ENCODE measurements at regions not wholly inside any gene's neighbourhood (a gene's known extent, or its start where the extent isn't known, plus 50 kb on each side); places are given as distances from the start of the nearest gene placed in this dataset.

- no peak for DNase-seq
- H3K4me3 ChIP-seq (replicated peaks in 1 of 3; ENCODE audit: low read depth in 2 of 3, low read length in 3 of 3) = no peak overlapping the region
- intact Hi-C loops (cut with micrococcal nuclease) = no loop called here
- no peaks in the 10 kb centered on the region for H4K20me1 ChIP-seq (ENCODE audit: insufficient read depth, low read length)
- no peak overlapping the region for H3K27ac ChIP-seq (ENCODE audit: low read depth in 1 of 2, low read length in 2 of 2)
- H3K4me2 ChIP-seq (replicated peaks; ENCODE audit: extremely low read depth, low read length, poor library complexity, severe bottlenecking) = no peak overlapping the region
- no peak overlapping the region for H3K4me3 Mint-ChIP-seq
- H3K4me1 Mint-ChIP-seq = no peaks in the 10 kb centered on the region
- H3K27me3 Mint-ChIP-seq (ENCODE audit: low read depth in 3 of 3) = peaks cover 8 to 24% (median 19%) of the 10 kb centered on the region in 3 donors
- WGBS (ENCODE audit: insufficient coverage) = 92% methylated on average over 14 of the region's 17 CpGs
- H3K27me3 ChIP-seq (ENCODE audit: control insufficient read depth in 2 of 2, insufficient read depth in 2 of 2, low read length in 2 of 2) = no peaks in the 10 kb centered on the region
- TF ChIP-seq CTCF (IDR thresholded peaks at IDR 0.05) = no peak
- H3K9me3 ChIP-seq (replicated peaks in 1 of 2; ENCODE audit: control insufficient read depth in 1 of 2, insufficient read depth in 1 of 2, low read length in 2 of 2) = peaks cover 16 to 26% of the 10 kb centered on the region in 2 donors
- H3K36me3 Mint-ChIP-seq = no peaks in the 10 kb centered on the region
- no peaks in the 10 kb centered on the region for H3K79me2 ChIP-seq (ENCODE audit: insufficient read depth, low read length)
- H3K9me3 Mint-ChIP-seq = peaks cover 5 to 22% (median 16%) of the 10 kb centered on the region in 7 donors
- H3K36me3 ChIP-seq (replicated peaks in 1 of 2; ENCODE audit: control insufficient read depth in 1 of 2, insufficient read depth in 2 of 2, low read length in 2 of 2) = no peaks in the 10 kb centered on the region
- no peak overlapping the region for H2AFZ ChIP-seq (ENCODE audit: insufficient read depth, low read depth, low read length, poor library complexity, severe bottlenecking)
- no peaks in the 10 kb centered on the region for H3K4me1 ChIP-seq (ENCODE audit: control insufficient read depth in 1 of 2, insufficient read depth in 2 of 2, low read length in 2 of 2)
- no peak overlapping the region for H3K9ac ChIP-seq (ENCODE audit: insufficient read depth, low read length, poor library complexity, severe bottlenecking)
- no peak overlapping the region for H3K27ac Mint-ChIP-seq
Observed at GRCh38 chr2:239774933-239775622, 250.1 kb downstream of the NDUFA10 start.

DNA sequence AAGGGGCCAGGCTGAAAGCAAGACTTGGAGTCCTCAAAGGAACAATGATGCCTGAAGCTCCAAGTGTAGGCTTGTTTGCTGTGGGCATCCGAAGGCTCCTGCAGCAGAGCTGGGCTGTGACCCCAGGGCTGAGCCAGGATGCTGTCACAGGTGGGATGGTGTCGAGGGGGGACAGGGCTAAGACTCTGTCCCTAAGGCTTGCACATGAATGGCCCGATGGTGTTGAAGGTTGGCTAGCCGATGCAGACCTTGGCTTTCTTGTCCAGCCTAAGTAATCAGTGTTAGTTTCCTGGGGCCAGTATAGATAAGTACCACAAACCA is 251.0 kb downstream of the NDUFA10 start:
- Histone ChIP-seq H3K4me3 (replicated peaks in 1 of 3; ENCODE audit: low read depth in 2 of 3, low read length in 3 of 3) (no peak overlapping the region), H3K9me3 (replicated peaks in 1 of 2; ENCODE audit: control insufficient read depth in 1 of 2, insufficient read depth in 1 of 2, low read length in 2 of 2) (peaks cover 16 to 22% of the 10 kb centered on the region in 2 donors), H2AFZ (ENCODE audit: insufficient read depth, low read depth, low read length, poor library complexity, severe bottlenecking) (no peak overlapping the region), H3K4me2 (replicated peaks; ENCODE audit: extremely low read depth, low read length, poor library complexity, severe bottlenecking) (no peak overlapping the region), H3K27me3 (ENCODE audit: control insufficient read depth in 2 of 2, insufficient read depth in 2 of 2, low read length in 2 of 2) (no peaks in the 10 kb centered on the region), H3K27ac (ENCODE audit: low read depth in 1 of 2, low read length in 2 of 2) (no peak overlapping the region), H3K79me2 (ENCODE audit: insufficient read depth, low read length) (no peaks in the 10 kb centered on the region), H4K20me1 (ENCODE audit: insufficient read depth, low read length) (no peaks in the 10 kb centered on the region), H3K9ac (ENCODE audit: insufficient read depth, low read length, poor library complexity, severe bottlenecking) (no peak overlapping the region), H3K36me3 (replicated peaks in 1 of 2; ENCODE audit: control insufficient read depth in 1 of 2, insufficient read depth in 2 of 2, low read length in 2 of 2) (no peaks in the 10 kb centered on the region), H3K4me1 (ENCODE audit: control insufficient read depth in 1 of 2, insufficient read depth in 2 of 2, low read length in 2 of 2) (no peaks in the 10 kb centered on the region)
- Mint-ChIP-seq H3K27ac (no peak overlapping the region), H3K36me3 (no peaks in the 10 kb centered on the region), H3K4me1 (no peaks in the 10 kb centered on the region), H3K9me3 (peaks cover 5 to 26% (median 16%) of the 10 kb centered on the region in 7 donors), H3K4me3 (no peak overlapping the region), H3K27me3 (ENCODE audit: low read depth in 3 of 3) (peaks cover 10 to 30% (median 19%) of the 10 kb centered on the region in 3 donors)
- no peak for DNase-seq
- no peak for TF ChIP-seq CTCF (IDR thresholded peaks at IDR 0.05)
- WGBS (ENCODE audit: insufficient coverage) = 96% methylated on average over 4 of the region's 4 CpGs
- intact Hi-C loops (cut with micrococcal nuclease) = no loop called here
